HCT116 (cell line): ENCODE measurements at regions not wholly inside any gene's neighbourhood (a gene's known extent, or its start where the extent isn't known, plus 50 kb on each side); places are given as distances from the start of the nearest gene placed in this dataset.
A peak's percentile ranks its signal among the peaks of the same experiment; 100 is the strongest.

ENCODE experiments used
- ATAC-seq: fragments of 200-7000 bp; cut with Tn5 transposase; 2 replicates; pipeline ENCODE4 v1.9.1; 2020; ENCODE audit warnings: mild to moderate bottlenecking, moderate library complexity
- BruUV-seq: library from RNA; stranded (reverse); fragments of 400-500 nt; replicated peaks from 2 replicates; lab custom pipeline; 2021; lab: Mats Ljungman, UMichigan
- CTCF ChIA-PET: fragments of 300-600 bp; sonication (Branson Sonifier 250); formaldehyde crosslinking; loops from one replicate; lab custom pipeline; 2021; ENCODE audit warnings: antibody characterized with exemption; lab: Charles Lee
- POLR2A ChIA-PET: fragments of 300-600, 350-600 bp; sonication (Branson Sonifier 250); formaldehyde crosslinking; loops from one replicate; lab custom pipeline; 2021; ENCODE audit warnings: antibody characterized with exemption; lab: Charles Lee
- RAD21 ChIA-PET, 2 experiments: fragments of 300-600 bp; sonication (Branson Sonifier 250); formaldehyde crosslinking; loops; one replicate each; lab custom pipeline; 2023; ENCODE audit warnings: low total read pairs in 2 of 2; ENCODE audit not compliant: uncharacterized antibody in 2 of 2, unreplicated experiment in 2 of 2, low non-redundant PET in 1 of 2; lab: Charles Lee
- DNase-seq: peaks from one replicate; pipeline ENCODE4 v3.0.0-alpha.2; 2010; ENCODE audit warnings: low read depth, low spot score
- H2AFZ ChIP-seq: fragments of 200-600 bp; shearing (Covaris generic), sonication (generic); 2 replicates; pipeline ENCODE4 v1.6.1; 2017; ENCODE audit warnings: low read depth, mixed run types, mixed read lengths, antibody characterized with exemption, low read length; ENCODE audit not compliant: poor library complexity, severe bottlenecking
- H3K27ac ChIP-seq: 2 replicates; pipeline ENCODE4 v1.5.1; 2012; ENCODE audit warnings: low read depth, low read length
- H3K27me3 ChIP-seq: fragments of 200-600 bp; sonication (generic); 2 replicates; pipeline ENCODE4 v1.6.1; 2016; ENCODE audit warnings: mixed run types, low read length, mixed read lengths; ENCODE audit not compliant: insufficient read depth
- H3K36me3 ChIP-seq, 2 experiments: fragments of 200-500 bp in 1 of 2; fragments of 200-600 bp in 1 of 2; sonication (Bioruptor generic) in 1 of 2; sonication (generic) in 1 of 2; 2 replicates each; pipeline versions ENCODE4 v1.5.1 to v1.6.1; 2014 to 2016; ENCODE audit warnings: low read length in 2 of 2, inconsistent platforms in 1 of 2, mixed read lengths in 1 of 2, mixed run types in 1 of 2; ENCODE audit not compliant: insufficient read depth in 2 of 2, control insufficient read depth in 1 of 2
- H3K4me1 ChIP-seq, 2 experiments: fragments of 200-600 bp in 1 of 2; sonication (generic) in 1 of 2; 2 replicates each; pipeline versions ENCODE4 v1.5.1 to v1.6.1; 2012 to 2017; ENCODE audit warnings: low read length in 2 of 2, inconsistent platforms in 1 of 2, mild to moderate bottlenecking in 1 of 2, mixed read lengths in 1 of 2, mixed run types in 1 of 2, moderate library complexity in 1 of 2; ENCODE audit not compliant: insufficient read depth in 2 of 2, control insufficient read depth in 1 of 2
- H3K4me2 ChIP-seq: fragments of 200-600 bp; sonication (generic); 2 replicates; pipeline ENCODE4 v1.6.1; 2017; ENCODE audit warnings: mixed run types, low read length, mixed read lengths
- H3K4me3 ChIP-seq, 2 experiments: fragments of 200-600 bp in 1 of 2; sonication (generic) in 1 of 2; replicated peaks in 1 of 2; 2 replicates each; pipeline ENCODE4 v1.5.1; 2011 to 2016; ENCODE audit warnings: low read length in 2 of 2, control low read depth in 1 of 2, low read depth in 1 of 2, mild to moderate bottlenecking in 1 of 2, mixed read lengths in 1 of 2, mixed run types in 1 of 2
- H3K79me2 ChIP-seq: fragments of 200-600 bp; sonication (generic); 2 replicates; pipeline ENCODE4 v1.6.1; 2017; ENCODE audit warnings: mild to moderate bottlenecking, mixed run types, low read length, moderate library complexity, mixed read lengths; ENCODE audit not compliant: insufficient read depth
- H3K9ac ChIP-seq: fragments of 200-600 bp; sonication (generic); 2 replicates; pipeline ENCODE4 v1.6.1; 2016; ENCODE audit warnings: low read length, mixed read lengths
- H3K9me2 ChIP-seq: fragments of 200-600 bp; sonication (generic), shearing (Covaris generic); 2 replicates; pipeline ENCODE4 v1.6.1; 2017; ENCODE audit warnings: mixed run types, mild to moderate bottlenecking, moderate library complexity; ENCODE audit not compliant: insufficient read depth
- H3K9me3 ChIP-seq, 2 experiments: fragments of 200-500 bp in 1 of 2; fragments of 200-600 bp in 1 of 2; sonication (Bioruptor generic) in 1 of 2; sonication (generic) in 1 of 2; 2 replicates each; pipeline ENCODE4 v1.6.1; 2014 to 2017; ENCODE audit warnings: low read length in 2 of 2, mixed read lengths in 2 of 2, inconsistent platforms in 1 of 2, low read depth in 1 of 2, mild to moderate bottlenecking in 1 of 2, mixed run types in 1 of 2, moderate library complexity in 1 of 2; ENCODE audit not compliant: control insufficient read depth in 1 of 2, insufficient read depth in 1 of 2
- H4K20me1 ChIP-seq: fragments of 200-600 bp; sonication (generic), shearing (Covaris generic); 2 replicates; pipeline ENCODE4 v1.6.1; 2017; ENCODE audit warnings: mixed run types, mild to moderate bottlenecking, moderate library complexity; ENCODE audit not compliant: insufficient read depth
- CEBPB ChIP-seq: IDR thresholded peaks from 2 replicates; pipeline ENCODE4 v1.6.1; 2012; ENCODE audit warnings: low read depth
- EGR1 ChIP-seq: IDR thresholded peaks from 2 replicates; pipeline ENCODE4 v1.6.1; 2012; ENCODE audit warnings: low read depth
- EZH2phosphoT487 ChIP-seq: fragments of 200-600 bp; IDR thresholded peaks from 2 replicates; pipeline ENCODE4 v1.6.1; 2018; ENCODE audit warnings: antibody characterized with exemption, borderline replicate concordance
- JUND ChIP-seq: IDR thresholded peaks from 2 replicates; pipeline ENCODE4 v1.6.1; 2012
- RAD21 ChIP-seq: IDR thresholded peaks from 2 replicates; pipeline ENCODE4 v1.6.1; 2012; ENCODE audit warnings: low read depth, mild to moderate bottlenecking
- TCF7L2 ChIP-seq: IDR thresholded peaks from 2 replicates; pipeline ENCODE4 v1.7.0; 2011; ENCODE audit warnings: borderline replicate concordance, inconsistent platforms; ENCODE audit not compliant: insufficient read depth, insufficient read length; ENCODE audit errors: extremely low read depth
- ZFX ChIP-seq: fragments of 450-650 bp; IDR thresholded peaks from 2 replicates; pipeline ENCODE4 v1.6.1; 2017
- intact Hi-C: fragments of 100-400 bp; cut with micrococcal nuclease; formaldehyde crosslinking; loops from 2 replicates; pipeline ENCODE4 v1.10.0; 2022
- TF ChIP-seq, protein P1 (sequence below): IDR thresholded peaks from 2 replicates; pipeline ENCODE4 v1.6.1; 2012; ENCODE audit warnings: low read depth
- TF ChIP-seq, protein P2 (sequence below): IDR thresholded peaks from 2 replicates; pipeline ENCODE4 v1.6.1; 2012
- TF ChIP-seq, protein P3 (sequence below), 3 experiments: fragments of 200-600 bp in 1 of 3; sonication (generic) in 1 of 3; IDR thresholded peaks in 2 of 3; conservative IDR thresholded peaks in 1 of 3; 2 replicates each; pipeline ENCODE4 v1.5.1; 2012 to 2017; ENCODE audit warnings: low read depth in 2 of 3, low read length in 2 of 3, antibody characterized with exemption in 1 of 3, borderline replicate concordance in 1 of 3, control low read depth in 1 of 3, mild to moderate bottlenecking in 1 of 3, mixed read lengths in 1 of 3, mixed run types in 1 of 3, moderate library complexity in 1 of 3; ENCODE audit not compliant: insufficient read depth in 1 of 3
- TF ChIP-seq, protein P4 (sequence below): IDR thresholded peaks from 2 replicates; pipeline ENCODE4 v1.6.1; 2011; ENCODE audit warnings: mild to moderate bottlenecking, low read length, moderate library complexity; ENCODE audit not compliant: insufficient replicate concordance; ENCODE audit errors: extremely low read depth
- TF ChIP-seq, protein P5 (sequence below): IDR thresholded peaks from 2 replicates; pipeline ENCODE4 v1.6.1; 2012

DNA sequence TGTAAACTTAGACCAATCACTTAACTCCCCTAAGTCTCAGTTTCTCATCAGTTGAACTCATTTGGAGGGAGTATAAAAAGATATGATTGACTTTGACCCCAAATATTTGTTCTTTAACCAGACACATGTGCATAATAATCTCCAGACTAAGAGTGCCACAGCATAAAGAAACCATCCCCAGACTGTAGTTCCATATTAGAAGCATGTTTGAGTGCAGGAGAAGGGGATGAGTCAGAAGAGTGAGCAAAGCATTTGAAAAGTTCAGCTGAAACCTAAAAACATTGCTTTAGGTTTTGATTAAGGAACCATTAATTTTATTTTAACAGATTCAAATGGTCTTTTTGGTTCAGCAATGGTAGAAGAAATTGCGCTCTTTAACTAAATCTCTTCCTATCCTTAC lies 654.8 kb downstream of the UTRN start:
- DNase-seq: no peak
- no peaks in the 10 kb centered on the region for H3K9me2 ChIP-seq
- no peak overlapping the region for H2AFZ ChIP-seq
- RAD21 ChIA-PET: no interaction called here
- no peaks in the 10 kb centered on the region for H3K36me3 ChIP-seq
- TF ChIP-seq CEBPB: no peak
- TF ChIP-seq JUND: 0 out of 2 replicates have a peak, but pooled peaks have one; percentile 10
- CTCF ChIA-PET: no interaction called here
- no peaks in the 10 kb centered on the region for H4K20me1 ChIP-seq
- H3K9me3 ChIP-seq: no peaks in the 10 kb centered on the region
- intact Hi-C loops: no loop called here
- no peak for ATAC-seq
- H3K27ac ChIP-seq: no peak overlapping the region
- POLR2A ChIA-PET: no interaction called here
- peaks cover 0 to 4% of the 10 kb centered on the region in 2 experiments; a peak in 1 of 4 replicates for H3K4me1 ChIP-seq
- no peak overlapping the region for H3K4me3 ChIP-seq
- BruUV-seq: no TSS peak
- no peaks in the 10 kb centered on the region for H3K27me3 ChIP-seq
- H3K4me2 ChIP-seq: no peak overlapping the region
- no peak overlapping the region for H3K9ac ChIP-seq
- no peaks in the 10 kb centered on the region for H3K79me2 ChIP-seq

DNA sequence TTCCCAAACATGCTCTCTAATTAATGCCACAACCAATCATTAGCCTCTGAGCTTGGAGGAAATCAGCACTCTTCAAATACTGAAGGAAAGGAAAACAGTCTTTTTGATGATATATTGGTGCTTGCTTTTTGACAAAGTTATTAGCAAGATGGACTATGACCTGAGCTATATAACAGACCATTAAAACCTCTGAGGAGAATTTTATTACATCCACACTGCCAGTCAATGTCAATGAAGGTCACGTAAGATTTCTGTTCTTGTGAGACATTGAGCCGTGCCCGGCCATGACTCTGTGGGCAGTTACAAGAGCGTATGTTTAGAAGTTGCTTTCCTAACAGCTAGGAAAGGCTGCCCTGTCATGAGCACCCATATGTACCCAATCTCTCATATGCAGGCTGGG lies 659.0 kb downstream of the UTRN start:
- no peaks in the 10 kb centered on the region for H3K36me3 ChIP-seq
- no peak overlapping the region for H2AFZ ChIP-seq
- intact Hi-C loops: no loop called here
- ChIA-PET POLR2A (no interaction called here), CTCF (no interaction called here), RAD21 (no interaction called here)
- ATAC-seq (no peak), DNase-seq (no peak)
- no peaks in the 10 kb centered on the region for H3K9me3 ChIP-seq
- no peaks in the 10 kb centered on the region for H3K9me2 ChIP-seq
- no peak overlapping the region for H3K27ac ChIP-seq
- no peaks in the 10 kb centered on the region for H4K20me1 ChIP-seq
- no peak overlapping the region for H3K9ac ChIP-seq
- no TSS peak for BruUV-seq
- H3K4me1 ChIP-seq: peaks cover 0 to 4% of the 10 kb centered on the region in 2 experiments; a peak in 1 of 4 replicates
- no peaks in the 10 kb centered on the region for H3K27me3 ChIP-seq
- no peak overlapping the region for H3K4me3 ChIP-seq
- no peaks in the 10 kb centered on the region for H3K79me2 ChIP-seq
- H3K4me2 ChIP-seq: no peak overlapping the region
- TF ChIP-seq EZH2phosphoT487: no peak
- no peak for TF ChIP-seq EGR1
- no peak for TF ChIP-seq RAD21
- TF ChIP-seq JUND: no peak
- TF ChIP-seq, protein P1, sequence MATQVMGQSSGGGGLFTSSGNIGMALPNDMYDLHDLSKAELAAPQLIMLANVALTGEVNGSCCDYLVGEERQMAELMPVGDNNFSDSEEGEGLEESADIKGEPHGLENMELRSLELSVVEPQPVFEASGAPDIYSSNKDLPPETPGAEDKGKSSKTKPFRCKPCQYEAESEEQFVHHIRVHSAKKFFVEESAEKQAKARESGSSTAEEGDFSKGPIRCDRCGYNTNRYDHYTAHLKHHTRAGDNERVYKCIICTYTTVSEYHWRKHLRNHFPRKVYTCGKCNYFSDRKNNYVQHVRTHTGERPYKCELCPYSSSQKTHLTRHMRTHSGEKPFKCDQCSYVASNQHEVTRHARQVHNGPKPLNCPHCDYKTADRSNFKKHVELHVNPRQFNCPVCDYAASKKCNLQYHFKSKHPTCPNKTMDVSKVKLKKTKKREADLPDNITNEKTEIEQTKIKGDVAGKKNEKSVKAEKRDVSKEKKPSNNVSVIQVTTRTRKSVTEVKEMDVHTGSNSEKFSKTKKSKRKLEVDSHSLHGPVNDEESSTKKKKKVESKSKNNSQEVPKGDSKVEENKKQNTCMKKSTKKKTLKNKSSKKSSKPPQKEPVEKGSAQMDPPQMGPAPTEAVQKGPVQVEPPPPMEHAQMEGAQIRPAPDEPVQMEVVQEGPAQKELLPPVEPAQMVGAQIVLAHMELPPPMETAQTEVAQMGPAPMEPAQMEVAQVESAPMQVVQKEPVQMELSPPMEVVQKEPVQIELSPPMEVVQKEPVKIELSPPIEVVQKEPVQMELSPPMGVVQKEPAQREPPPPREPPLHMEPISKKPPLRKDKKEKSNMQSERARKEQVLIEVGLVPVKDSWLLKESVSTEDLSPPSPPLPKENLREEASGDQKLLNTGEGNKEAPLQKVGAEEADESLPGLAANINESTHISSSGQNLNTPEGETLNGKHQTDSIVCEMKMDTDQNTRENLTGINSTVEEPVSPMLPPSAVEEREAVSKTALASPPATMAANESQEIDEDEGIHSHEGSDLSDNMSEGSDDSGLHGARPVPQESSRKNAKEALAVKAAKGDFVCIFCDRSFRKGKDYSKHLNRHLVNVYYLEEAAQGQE: no peak
- no peak for TF ChIP-seq CEBPB
- TF ChIP-seq ZFX: no peak
- TF ChIP-seq, protein P2, sequence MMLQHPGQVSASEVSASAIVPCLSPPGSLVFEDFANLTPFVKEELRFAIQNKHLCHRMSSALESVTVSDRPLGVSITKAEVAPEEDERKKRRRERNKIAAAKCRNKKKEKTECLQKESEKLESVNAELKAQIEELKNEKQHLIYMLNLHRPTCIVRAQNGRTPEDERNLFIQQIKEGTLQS: no peak
- TF ChIP-seq, protein P3, sequence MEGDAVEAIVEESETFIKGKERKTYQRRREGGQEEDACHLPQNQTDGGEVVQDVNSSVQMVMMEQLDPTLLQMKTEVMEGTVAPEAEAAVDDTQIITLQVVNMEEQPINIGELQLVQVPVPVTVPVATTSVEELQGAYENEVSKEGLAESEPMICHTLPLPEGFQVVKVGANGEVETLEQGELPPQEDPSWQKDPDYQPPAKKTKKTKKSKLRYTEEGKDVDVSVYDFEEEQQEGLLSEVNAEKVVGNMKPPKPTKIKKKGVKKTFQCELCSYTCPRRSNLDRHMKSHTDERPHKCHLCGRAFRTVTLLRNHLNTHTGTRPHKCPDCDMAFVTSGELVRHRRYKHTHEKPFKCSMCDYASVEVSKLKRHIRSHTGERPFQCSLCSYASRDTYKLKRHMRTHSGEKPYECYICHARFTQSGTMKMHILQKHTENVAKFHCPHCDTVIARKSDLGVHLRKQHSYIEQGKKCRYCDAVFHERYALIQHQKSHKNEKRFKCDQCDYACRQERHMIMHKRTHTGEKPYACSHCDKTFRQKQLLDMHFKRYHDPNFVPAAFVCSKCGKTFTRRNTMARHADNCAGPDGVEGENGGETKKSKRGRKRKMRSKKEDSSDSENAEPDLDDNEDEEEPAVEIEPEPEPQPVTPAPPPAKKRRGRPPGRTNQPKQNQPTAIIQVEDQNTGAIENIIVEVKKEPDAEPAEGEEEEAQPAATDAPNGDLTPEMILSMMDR (IDR thresholded peaks at IDR 0.05 in 2 of 3, conservative IDR thresholded peaks at IDR 0.05 in 1 of 3; ENCODE audit: borderline replicate concordance in 1 of 3, insufficient read depth in 1 of 3, low read depth in 2 of 3, low read length in 2 of 3): no peak
- TF ChIP-seq TCF7L2: no peak
- TF ChIP-seq, protein P4, sequence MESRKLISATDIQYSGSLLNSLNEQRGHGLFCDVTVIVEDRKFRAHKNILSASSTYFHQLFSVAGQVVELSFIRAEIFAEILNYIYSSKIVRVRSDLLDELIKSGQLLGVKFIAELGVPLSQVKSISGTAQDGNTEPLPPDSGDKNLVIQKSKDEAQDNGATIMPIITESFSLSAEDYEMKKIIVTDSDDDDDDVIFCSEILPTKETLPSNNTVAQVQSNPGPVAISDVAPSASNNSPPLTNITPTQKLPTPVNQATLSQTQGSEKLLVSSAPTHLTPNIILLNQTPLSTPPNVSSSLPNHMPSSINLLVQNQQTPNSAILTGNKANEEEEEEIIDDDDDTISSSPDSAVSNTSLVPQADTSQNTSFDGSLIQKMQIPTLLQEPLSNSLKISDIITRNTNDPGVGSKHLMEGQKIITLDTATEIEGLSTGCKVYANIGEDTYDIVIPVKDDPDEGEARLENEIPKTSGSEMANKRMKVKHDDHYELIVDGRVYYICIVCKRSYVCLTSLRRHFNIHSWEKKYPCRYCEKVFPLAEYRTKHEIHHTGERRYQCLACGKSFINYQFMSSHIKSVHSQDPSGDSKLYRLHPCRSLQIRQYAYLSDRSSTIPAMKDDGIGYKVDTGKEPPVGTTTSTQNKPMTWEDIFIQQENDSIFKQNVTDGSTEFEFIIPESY: no peak
- TF ChIP-seq, protein P5, sequence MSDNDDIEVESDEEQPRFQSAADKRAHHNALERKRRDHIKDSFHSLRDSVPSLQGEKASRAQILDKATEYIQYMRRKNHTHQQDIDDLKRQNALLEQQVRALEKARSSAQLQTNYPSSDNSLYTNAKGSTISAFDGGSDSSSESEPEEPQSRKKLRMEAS: no peak
